ENCODE measurements at regions not wholly inside any gene's neighbourhood (a gene's known extent, or its start where the extent isn't known, plus 50 kb on each side); places are given as distances from the start of the nearest gene placed in this dataset.

GRCh38 chr4:11593576-11594116 is 165.0 kb upstream of the HS3ST1 start:
- no peak overlapping the region for H3K27ac ChIP-seq (ENCODE audit: low read depth, low read length)
- H3K9me3 ChIP-seq (ENCODE audit: control insufficient read depth, low read length): no peaks in the 10 kb centered on the region
- H3K27me3 Mint-ChIP-seq (ENCODE audit: insufficient read depth): no peaks in the 10 kb centered on the region
- 90% methylated on average over 5 to 7 of the region's 7 CpGs for WGBS, 2 experiments (ENCODE audit: insufficient coverage in 1 of 2, insufficient read length in 1 of 2)
- H3K4me3 ChIP-seq (ENCODE audit: low read length): no peak overlapping the region
- no peak overlapping the region for H3K9ac ChIP-seq (ENCODE audit: extremely low read depth, low read length, poor library complexity, severe bottlenecking)
- no peaks in the 10 kb centered on the region for H3K27me3 ChIP-seq (ENCODE audit: control insufficient read depth, insufficient read depth, low read length, poor library complexity, severe bottlenecking)
- no peaks in the 10 kb centered on the region for H3K36me3 Mint-ChIP-seq (ENCODE audit: low read depth)
- peak; percentile 44 for DNase-seq
- H3K36me3 ChIP-seq (ENCODE audit: control insufficient read depth, insufficient read depth, low read length): no peaks in the 10 kb centered on the region
- TF ChIP-seq CTCF (conservative IDR thresholded peaks at IDR 0.05): no peak
- H3K4me1 ChIP-seq (ENCODE audit: control insufficient read depth, insufficient read depth, low read length): peaks cover 7% of the 10 kb centered on the region
- no peaks in the 10 kb centered on the region for H3K9me3 Mint-ChIP-seq
- H3K4me3 Mint-ChIP-seq: no peak overlapping the region
- H3K27ac Mint-ChIP-seq: no peak overlapping the region
- H3K4me1 Mint-ChIP-seq: peaks cover 19% of the 10 kb centered on the region

GRCh38 chr4:11592276-11592675 is 163.6 kb upstream of the HS3ST1 start:
- H3K36me3 ChIP-seq (ENCODE audit: control insufficient read depth, insufficient read depth, low read length): no peaks in the 10 kb centered on the region
- Mint-ChIP-seq H3K4me3 (no peak overlapping the region), H3K9me3 (no peaks in the 10 kb centered on the region), H3K36me3 (ENCODE audit: low read depth) (no peaks in the 10 kb centered on the region), H3K27ac (no peak overlapping the region), H3K27me3 (ENCODE audit: insufficient read depth) (no peaks in the 10 kb centered on the region), H3K4me1 (peaks cover 11% of the 10 kb centered on the region)
- no peak overlapping the region for H3K27ac ChIP-seq (ENCODE audit: low read depth, low read length)
- H3K4me1 ChIP-seq (ENCODE audit: control insufficient read depth, insufficient read depth, low read length): no peaks in the 10 kb centered on the region
- DNase-seq: no peak
- TF ChIP-seq CTCF (conservative IDR thresholded peaks at IDR 0.05): no peak
- WGBS, 2 experiments (ENCODE audit: insufficient coverage in 1 of 2, insufficient read length in 1 of 2): 96 to 100% methylated on average over 4 of the region's 4 CpGs
- no peaks in the 10 kb centered on the region for H3K9me3 ChIP-seq (ENCODE audit: control insufficient read depth, low read length)
- no peaks in the 10 kb centered on the region for H3K27me3 ChIP-seq (ENCODE audit: control insufficient read depth, insufficient read depth, low read length, poor library complexity, severe bottlenecking)
- H3K4me3 ChIP-seq (ENCODE audit: low read length): no peak overlapping the region
- H3K9ac ChIP-seq (ENCODE audit: extremely low read depth, low read length, poor library complexity, severe bottlenecking): no peak overlapping the region

- H3K36me3 ChIP-seq (ENCODE audit: control insufficient read depth, insufficient read depth, low read length): no peaks in the 10 kb centered on the region
- Mint-ChIP-seq H3K4me1 (peaks cover 7% of the 10 kb centered on the region), H3K9me3 (no peaks in the 10 kb centered on the region), H3K27ac (no peak overlapping the region), H3K27me3 (ENCODE audit: insufficient read depth) (no peaks in the 10 kb centered on the region), H3K36me3 (ENCODE audit: low read depth) (no peaks in the 10 kb centered on the region), H3K4me3 (no peak overlapping the region)
- H3K4me3 ChIP-seq (ENCODE audit: low read length): no peak overlapping the region
- WGBS, 2 experiments (ENCODE audit: insufficient coverage in 1 of 2, insufficient read length in 1 of 2): 71% methylated on average over 2 of the region's 2 CpGs; no CpG with 5 or more reads in 1 of the 2 experiments
- H3K27ac ChIP-seq (ENCODE audit: low read depth, low read length): no peak overlapping the region
- TF ChIP-seq CTCF (conservative IDR thresholded peaks at IDR 0.05): no peak
- no peaks in the 10 kb centered on the region for H3K4me1 ChIP-seq (ENCODE audit: control insufficient read depth, insufficient read depth, low read length)
- no peaks in the 10 kb centered on the region for H3K9me3 ChIP-seq (ENCODE audit: control insufficient read depth, low read length)
- no peaks in the 10 kb centered on the region for H3K27me3 ChIP-seq (ENCODE audit: control insufficient read depth, insufficient read depth, low read length, poor library complexity, severe bottlenecking)
- H3K9ac ChIP-seq (ENCODE audit: extremely low read depth, low read length, poor library complexity, severe bottlenecking): no peak overlapping the region
- no peak for DNase-seq
Observed at GRCh38 chr4:11590132-11590531, 161.4 kb upstream of the HS3ST1 start.
